ENCODE measurements at regions not wholly inside any gene's neighbourhood (a gene's known extent, or its start where the extent isn't known, plus 50 kb on each side); places are given as distances from the start of the nearest gene placed in this dataset.

GRCh38 chr13:44240611-44241145, 132.9 kb upstream of the SERP2 start:
- Histone ChIP-seq H3K9me3 (no peaks in the 10 kb centered on the region), H3K4me3 (no peak overlapping the region), H3K27me3 (replicated peaks; ENCODE audit: insufficient read depth) (no peaks in the 10 kb centered on the region), H3K27ac (no peak overlapping the region), H3K4me1 (ENCODE audit: control insufficient read depth in 1 of 2, low read depth in 2 of 2) (peaks cover 15 to 24% of the 10 kb centered on the region in 2 donors), H3K36me3 (no peaks in the 10 kb centered on the region)
- ATAC-seq (ENCODE audit: insufficient number of reproducible peaks, low FRiP score, low read depth) (no peak), DNase-seq (ENCODE audit: low spot score) (no peak)
- TF ChIP-seq, protein P1, sequence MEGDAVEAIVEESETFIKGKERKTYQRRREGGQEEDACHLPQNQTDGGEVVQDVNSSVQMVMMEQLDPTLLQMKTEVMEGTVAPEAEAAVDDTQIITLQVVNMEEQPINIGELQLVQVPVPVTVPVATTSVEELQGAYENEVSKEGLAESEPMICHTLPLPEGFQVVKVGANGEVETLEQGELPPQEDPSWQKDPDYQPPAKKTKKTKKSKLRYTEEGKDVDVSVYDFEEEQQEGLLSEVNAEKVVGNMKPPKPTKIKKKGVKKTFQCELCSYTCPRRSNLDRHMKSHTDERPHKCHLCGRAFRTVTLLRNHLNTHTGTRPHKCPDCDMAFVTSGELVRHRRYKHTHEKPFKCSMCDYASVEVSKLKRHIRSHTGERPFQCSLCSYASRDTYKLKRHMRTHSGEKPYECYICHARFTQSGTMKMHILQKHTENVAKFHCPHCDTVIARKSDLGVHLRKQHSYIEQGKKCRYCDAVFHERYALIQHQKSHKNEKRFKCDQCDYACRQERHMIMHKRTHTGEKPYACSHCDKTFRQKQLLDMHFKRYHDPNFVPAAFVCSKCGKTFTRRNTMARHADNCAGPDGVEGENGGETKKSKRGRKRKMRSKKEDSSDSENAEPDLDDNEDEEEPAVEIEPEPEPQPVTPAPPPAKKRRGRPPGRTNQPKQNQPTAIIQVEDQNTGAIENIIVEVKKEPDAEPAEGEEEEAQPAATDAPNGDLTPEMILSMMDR (IDR thresholded peaks at IDR 0.05): no peak

DNA sequence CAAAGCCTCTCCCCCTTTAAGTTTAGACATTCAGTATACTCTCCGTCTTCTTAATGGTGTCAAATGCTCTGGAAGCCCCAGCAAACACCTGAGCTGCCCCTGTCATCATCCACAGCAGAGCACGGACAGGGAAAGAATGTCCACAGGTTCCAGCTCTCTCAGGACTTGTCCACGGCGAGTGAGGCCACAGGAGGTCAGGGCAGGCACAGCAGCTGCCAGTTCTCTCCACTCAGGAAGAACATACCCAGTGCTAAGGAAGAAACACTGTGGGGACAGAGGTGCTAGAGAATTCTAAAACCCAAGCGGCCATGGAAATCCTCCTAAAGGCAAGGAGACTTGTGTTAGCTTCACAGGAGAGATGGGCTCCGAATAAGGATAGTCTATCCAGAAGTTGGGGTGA, 132.0 kb upstream of the SERP2 start:
- no peak overlapping the region for H3K4me3 ChIP-seq
- no peaks in the 10 kb centered on the region for H3K27me3 ChIP-seq (replicated peaks; ENCODE audit: insufficient read depth)
- H3K9me3 ChIP-seq: no peaks in the 10 kb centered on the region
- no peaks in the 10 kb centered on the region for H3K36me3 ChIP-seq
- DNase-seq (ENCODE audit: low spot score): no peak
- no peak overlapping the region for H3K27ac ChIP-seq
- ATAC-seq (ENCODE audit: insufficient number of reproducible peaks, low FRiP score, low read depth): no peak
- peaks cover 8 to 15% of the 10 kb centered on the region in 2 donors for H3K4me1 ChIP-seq (ENCODE audit: control insufficient read depth in 1 of 2, low read depth in 2 of 2)
- TF ChIP-seq, protein P1 (IDR thresholded peaks at IDR 0.05): no peak

- TF ChIP-seq, protein P1 (IDR thresholded peaks at IDR 0.05): no peak
- DNase-seq (ENCODE audit: low spot score) (no peak), ATAC-seq (ENCODE audit: insufficient number of reproducible peaks, low FRiP score, low read depth) (no peak)
- Histone ChIP-seq H3K27ac (no peak overlapping the region), H3K9me3 (no peaks in the 10 kb centered on the region), H3K4me3 (no peak overlapping the region), H3K36me3 (no peaks in the 10 kb centered on the region), H3K4me1 (ENCODE audit: control insufficient read depth in 1 of 2, low read depth in 2 of 2) (peaks cover 2 to 5% of the 10 kb centered on the region in 2 donors), H3K27me3 (replicated peaks; ENCODE audit: insufficient read depth) (no peaks in the 10 kb centered on the region)
Observed at GRCh38 chr13:44242766-44243165, 130.9 kb upstream of the SERP2 start.

DNA sequence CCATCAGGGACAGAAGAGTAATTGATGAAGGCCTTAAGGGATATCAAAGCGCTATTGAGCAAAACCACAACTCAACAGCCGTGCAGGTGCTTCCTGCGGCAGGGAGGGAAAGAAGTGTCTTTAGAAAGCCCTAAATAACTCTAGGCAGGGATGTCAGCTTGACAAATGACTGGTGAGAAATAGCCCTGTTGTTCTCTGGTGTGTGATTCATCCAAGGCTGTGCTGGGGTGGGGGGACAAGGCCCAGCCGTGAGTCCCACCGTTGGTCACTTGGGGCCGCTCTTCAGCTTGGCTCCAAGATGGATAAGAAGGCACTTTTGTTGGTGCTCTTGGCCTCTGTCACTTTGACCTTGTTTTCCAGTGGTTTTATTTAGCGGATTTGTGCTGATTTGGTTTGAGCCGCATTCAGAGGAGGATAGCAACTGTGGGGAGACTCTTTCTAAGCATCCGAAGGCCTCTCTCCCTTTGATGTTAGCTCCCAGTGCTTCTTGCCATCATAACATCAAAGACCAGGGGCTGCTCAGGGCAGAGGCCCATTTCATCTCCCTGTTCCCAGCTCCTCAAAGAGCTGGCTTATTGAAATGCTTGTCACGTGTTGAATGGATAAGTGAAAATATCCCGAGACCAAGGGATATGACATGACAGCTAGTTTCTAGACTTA, 130.3 kb upstream of the SERP2 start:
- H3K9me3 ChIP-seq: no peaks in the 10 kb centered on the region
- H3K4me1 ChIP-seq (ENCODE audit: control insufficient read depth in 1 of 2, low read depth in 2 of 2): no peaks in the 10 kb centered on the region
- no peak overlapping the region for H3K27ac ChIP-seq
- TF ChIP-seq, protein P1 (IDR thresholded peaks at IDR 0.05): no peak
- no peaks in the 10 kb centered on the region for H3K27me3 ChIP-seq (replicated peaks; ENCODE audit: insufficient read depth)
- DNase-seq (ENCODE audit: low spot score): no peak
- no peaks in the 10 kb centered on the region for H3K36me3 ChIP-seq
- no peak for ATAC-seq (ENCODE audit: insufficient number of reproducible peaks, low FRiP score, low read depth)
- no peak overlapping the region for H3K4me3 ChIP-seq

DNA sequence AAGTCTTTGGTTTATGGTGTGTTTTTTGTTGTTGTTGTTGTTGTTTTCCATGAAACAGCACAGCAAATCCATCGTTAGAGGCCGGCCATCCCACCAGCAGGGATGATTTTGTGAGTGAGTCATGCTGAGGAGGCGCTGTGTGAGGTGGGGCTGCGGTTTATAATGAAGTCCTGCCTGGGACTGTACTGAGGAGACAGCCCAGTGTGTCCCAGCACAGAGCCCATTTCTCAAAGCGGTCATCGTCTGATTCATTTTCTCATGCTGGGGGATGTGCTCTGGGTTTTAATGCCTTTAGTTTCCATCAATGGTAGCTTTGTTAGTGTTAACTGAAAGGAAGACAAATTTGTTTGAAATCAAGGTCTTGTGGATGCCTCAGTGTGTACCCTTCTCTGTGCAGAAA, 129.3 kb upstream of the SERP2 start:
- DNase-seq (ENCODE audit: low spot score) (no peak), ATAC-seq (ENCODE audit: insufficient number of reproducible peaks, low FRiP score, low read depth) (no peak)
- Histone ChIP-seq H3K36me3 (no peaks in the 10 kb centered on the region), H3K27ac (no peak overlapping the region), H3K4me3 (no peak overlapping the region), H3K4me1 (ENCODE audit: control insufficient read depth in 1 of 2, low read depth in 2 of 2) (peaks cover 5 to 8% of the 10 kb centered on the region in 2 donors), H3K9me3 (no peaks in the 10 kb centered on the region), H3K27me3 (replicated peaks; ENCODE audit: insufficient read depth) (no peaks in the 10 kb centered on the region)
- TF ChIP-seq, protein P1 (IDR thresholded peaks at IDR 0.05): no peak
